Jurkat, Clone E6-1 (cell line): ENCODE measurements at regions not wholly inside any gene's neighbourhood (a gene's known extent, or its start where the extent isn't known, plus 50 kb on each side); places are given as distances from the start of the nearest gene placed in this dataset.
A peak's percentile ranks its signal among the peaks of the same experiment; 100 is the strongest.

Experiments
- DNase-seq: peaks from one replicate; pipeline ENCODE4 v3.0.0-alpha.2; 2011; ENCODE audit warnings: low read depth, low spot score
- H3K4me3 ChIP-seq: 2 replicates; pipeline ENCODE4 v1.5.1; 2011; ENCODE audit warnings: mild to moderate bottlenecking, low read length, control low read depth, moderate library complexity

DNA sequence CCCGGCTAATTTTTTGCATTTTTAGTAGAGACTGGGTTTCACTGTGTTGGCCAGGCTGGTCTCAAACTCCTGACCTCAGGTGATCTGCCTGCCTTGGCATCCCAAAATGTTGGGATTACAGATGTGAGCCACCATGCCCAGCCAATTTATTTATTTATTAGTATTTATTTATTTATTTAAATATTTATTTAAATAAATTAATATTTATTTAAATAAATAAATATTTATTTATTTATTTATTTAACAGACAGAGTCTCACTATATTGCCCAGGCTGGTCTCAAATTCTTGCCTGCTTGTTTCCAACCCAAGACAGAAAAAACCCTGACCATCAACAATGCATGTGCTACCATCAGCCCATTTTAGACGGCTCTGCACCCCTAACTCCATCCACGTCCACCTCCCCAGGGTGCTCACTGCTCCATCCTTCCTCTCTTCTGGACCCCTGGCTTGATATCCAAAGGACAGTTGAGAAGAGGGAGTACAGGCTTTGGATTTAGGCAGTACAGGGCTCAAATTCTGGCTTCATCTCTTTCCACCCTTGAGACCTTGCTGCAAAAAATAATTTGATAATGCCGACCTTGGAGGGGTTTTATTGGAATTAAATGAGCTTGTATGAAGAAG lies 232.6 kb downstream of the MED10 start:
- no peak overlapping the region for H3K4me3 ChIP-seq
- no peak for DNase-seq

DNA sequence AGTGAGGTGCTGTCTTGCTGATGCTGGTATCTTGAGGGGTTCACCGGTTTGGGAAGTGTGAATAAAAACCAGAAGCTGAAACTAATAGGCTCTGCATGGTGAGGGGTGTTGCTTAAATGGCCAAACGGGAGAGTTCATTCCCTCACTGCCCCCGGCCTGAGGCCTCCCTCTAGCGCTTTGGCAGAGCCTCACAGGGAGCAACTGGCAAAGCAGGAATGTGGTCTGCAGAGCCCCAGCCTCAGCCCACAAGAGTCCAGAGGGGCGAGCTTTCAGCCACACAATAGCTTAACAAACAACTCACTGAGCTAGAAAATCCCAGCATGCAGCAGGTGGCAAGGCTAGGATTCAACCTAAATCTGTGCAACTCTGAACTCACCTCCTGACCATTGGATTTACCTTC lies 234.8 kb downstream of the MED10 start:
- H3K4me3 ChIP-seq: no peak overlapping the region
- no peak for DNase-seq

DNA sequence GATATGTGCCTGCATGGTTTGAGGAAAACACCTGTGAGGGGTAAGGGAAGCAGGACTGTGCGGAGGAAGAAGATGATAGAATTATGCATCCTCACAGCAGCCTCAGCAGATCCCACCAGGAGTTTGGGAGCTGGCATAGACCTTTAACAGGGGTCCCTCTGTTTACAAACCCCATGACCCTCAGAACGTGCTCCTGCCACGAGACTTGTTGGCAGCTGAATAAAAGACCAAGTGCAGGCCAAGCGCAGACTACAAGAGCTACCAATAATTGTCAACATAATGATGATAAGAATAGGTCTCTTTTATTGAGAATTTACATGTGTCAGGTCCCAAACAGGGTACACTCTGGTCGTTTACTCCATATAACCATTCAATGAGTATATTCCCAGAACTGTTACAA lies 236.0 kb downstream of the MED10 start:
- H3K4me3 ChIP-seq: no peak overlapping the region
- no peak for DNase-seq

DNA sequence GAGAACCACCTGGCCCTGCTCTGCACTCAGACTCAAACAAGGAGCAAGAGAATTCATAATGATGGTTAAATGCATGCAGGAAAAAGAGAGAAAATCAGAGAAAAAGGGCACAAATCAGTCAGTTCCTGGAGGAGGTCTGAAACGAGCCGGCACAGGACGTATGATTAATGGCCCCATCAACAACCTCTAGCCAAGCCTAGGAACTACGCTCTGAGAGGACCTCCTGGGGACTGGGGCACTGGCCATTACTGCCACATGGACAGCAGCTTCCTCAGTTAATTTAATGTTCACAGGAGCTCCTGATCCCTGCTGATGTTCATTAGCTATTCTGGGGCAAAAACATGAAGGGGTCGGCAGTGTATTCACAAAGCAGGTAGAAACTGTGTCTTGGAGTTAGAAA lies 238.1 kb downstream of the MED10 start:
- H3K4me3 ChIP-seq: no peak overlapping the region
- no peak for DNase-seq

DNA sequence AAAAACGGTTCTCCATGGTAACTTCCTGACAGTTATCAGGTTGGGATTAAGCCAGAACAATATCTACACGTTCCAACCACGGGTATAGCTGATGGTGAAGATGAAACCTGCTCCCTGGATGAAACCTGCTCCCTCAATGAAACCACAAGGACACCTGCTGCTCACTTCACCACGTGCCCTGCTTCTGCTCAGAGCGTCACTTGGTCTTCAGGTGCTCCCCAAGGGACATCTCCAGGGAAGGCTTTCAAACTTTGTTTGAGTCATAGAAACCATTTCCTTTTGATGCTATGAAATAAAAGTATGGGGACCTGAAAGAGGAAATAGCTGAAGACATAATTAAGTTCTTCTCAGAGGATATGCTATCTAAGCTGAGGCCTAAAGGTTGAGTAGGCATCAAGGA lies 242.4 kb downstream of the MED10 start:
- DNase-seq: peak; percentile 83
- H3K4me3 ChIP-seq: no peak overlapping the region

DNA sequence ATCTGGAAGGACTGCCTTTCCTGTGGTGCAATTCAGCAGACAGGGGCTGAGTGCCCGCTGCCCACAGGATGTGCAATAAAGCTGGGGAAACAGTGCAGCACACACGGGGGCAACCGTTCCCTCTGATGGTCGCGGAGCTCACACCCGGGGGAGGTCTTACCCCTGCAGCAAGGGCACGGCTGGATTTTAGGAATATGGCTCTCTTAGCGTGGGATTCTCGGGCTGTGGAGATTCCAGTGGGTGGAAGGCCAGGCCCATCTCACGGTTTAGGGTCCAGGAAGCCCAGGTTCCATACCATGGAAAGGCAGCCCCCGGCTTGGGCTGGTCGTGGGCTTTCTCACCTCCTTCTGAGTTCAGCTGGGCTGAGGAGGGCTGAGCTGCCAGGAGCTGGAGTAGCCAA lies 244.1 kb downstream of the MED10 start:
- H3K4me3 ChIP-seq: no peak overlapping the region
- no peak for DNase-seq

DNA sequence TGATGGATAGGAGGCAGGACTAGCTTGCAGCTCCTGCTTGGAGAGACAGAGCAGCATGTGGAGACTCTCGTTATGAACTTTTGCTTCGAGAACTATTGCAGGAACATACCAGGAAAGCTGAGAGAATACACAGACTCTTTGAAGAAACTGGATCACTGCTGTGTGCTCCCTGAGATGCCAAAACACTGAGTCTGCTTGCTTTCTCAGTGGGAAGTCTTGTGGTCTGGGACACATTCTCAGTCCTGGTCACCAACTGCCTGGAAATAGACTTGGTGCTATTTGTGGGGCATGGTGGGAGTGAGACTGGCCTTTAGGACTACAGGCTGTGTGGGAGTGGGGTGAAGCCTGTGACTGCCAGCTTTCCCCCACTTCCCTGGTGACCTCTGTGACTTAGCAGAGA lies 252.6 kb downstream of the MED10 start:
- H3K4me3 ChIP-seq: no peak overlapping the region
- no peak for DNase-seq

DNA sequence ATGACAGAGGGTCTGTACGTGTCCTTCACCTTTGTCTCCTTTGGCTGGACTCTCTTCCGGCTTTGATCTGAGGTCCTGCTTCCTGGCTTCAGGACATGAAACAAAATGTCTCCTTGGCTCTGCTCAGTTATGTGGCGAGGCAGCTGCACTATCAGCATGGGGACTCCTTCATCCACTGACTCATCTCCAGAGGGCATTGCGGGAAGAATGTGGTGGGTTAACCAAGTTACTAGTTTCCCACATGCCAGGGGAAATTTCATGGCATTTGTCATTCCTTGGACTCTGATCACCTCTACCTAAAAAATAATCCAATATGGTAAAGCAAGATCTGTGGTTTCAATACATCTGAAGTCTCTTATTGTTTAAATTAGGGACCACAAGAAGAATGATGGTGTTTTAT lies 259.7 kb downstream of the MED10 start:
- no peak overlapping the region for H3K4me3 ChIP-seq
- DNase-seq: no peak

DNA sequence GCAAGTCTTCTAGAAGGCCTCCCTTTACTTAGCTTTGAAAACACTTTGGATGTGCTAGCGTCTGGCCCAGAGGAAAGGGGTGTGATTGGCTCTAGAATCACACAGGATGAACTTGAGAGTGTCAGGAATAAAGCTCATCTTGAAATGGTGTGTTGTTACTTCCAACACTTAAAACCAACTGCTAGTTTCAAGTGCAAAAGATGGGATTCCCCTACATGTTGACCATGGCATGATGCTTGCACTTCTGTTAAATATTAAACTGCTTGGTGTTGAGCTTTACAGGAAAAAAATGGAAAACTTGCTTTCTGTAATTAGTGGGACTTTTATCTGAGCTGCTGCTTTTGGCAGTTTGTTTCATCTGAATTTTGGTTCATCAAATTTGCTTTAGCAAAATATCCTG lies 261.1 kb downstream of the MED10 start:
- no peak overlapping the region for H3K4me3 ChIP-seq
- DNase-seq: no peak

DNA sequence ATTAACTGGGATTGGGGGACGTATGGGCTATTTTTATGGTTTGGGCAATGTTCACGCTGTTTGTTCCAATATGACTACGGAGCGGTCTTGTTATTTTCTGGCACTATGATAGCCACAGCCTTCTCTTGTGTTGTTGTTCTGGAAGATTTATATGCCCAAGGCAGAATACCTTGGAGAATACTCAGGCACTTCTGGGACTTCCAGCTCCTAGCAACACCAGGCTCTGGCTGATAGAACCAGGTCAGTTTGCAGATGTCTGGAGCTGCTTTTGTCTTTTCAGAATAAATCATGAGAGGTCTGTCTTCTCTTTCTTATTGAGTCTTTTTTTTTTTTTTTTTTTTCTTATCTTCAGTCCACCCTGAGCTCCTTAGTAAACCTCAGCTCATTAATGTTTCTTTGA lies 262.5 kb downstream of the MED10 start:
- no peak for DNase-seq

DNA sequence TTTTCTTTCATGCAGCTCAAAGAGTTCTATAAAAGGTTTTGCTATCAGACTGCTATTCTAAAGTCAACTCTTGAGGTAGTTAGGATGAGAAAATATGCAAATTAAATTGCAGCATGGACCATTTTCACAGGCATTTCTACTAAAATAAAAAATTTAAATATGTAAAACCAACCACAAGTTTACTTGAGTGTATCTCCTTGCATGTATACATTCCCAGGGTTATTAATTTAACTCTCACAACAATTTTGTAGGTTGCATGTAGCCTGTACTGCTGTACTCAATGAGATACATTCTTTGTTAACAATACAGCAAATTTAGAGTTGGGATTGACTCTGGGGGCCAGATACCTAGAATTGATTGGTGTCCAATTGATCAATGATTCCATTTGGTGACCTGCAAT lies 265.8 kb downstream of the MED10 start:
- no peak overlapping the region for H3K4me3 ChIP-seq
- no peak for DNase-seq

More for the DNA sequence above, 262.5 kb downstream of the MED10 start:
- H3K4me3 ChIP-seq: no peak overlapping the region

DNA sequence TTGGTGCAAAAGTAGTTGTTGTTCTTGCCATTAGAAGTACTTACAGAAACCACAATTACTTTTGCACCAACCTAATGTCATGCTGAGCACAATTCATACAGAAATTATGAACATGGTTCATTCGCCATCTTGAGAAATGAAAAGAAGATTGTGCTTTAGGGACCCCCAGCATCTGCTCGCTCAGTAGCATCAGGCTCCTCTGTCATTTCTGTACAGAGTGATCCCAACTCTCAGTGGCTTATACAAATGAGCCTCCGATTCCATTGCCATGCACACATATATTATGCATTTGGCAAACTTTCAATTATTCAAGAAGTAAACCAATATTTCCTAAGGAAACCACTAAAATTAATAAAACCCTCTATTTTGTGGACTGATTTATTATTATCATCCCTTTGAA lies 266.2 kb downstream of the MED10 start:
- no peak for DNase-seq
- H3K4me3 ChIP-seq: no peak overlapping the region

DNA sequence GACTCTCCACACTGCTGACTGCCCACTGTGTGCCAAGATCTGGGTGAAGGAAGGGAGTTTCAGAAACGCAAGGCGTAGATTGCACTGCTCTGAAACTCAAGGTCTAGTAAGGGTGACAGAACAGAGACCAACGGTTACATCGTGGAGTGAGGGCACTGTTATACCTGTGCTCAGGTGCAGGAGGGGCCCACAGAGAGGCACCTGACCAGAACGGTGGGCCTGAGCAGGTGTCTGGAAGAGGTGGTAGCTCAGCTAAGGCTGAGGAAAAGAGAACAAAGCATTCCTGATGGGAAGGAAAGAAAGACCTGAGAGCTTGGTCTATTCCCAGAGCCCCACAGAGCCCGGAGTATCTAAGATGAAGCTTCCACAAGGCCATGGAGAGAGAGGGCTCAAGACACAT lies 267.2 kb downstream of the MED10 start:
- DNase-seq: no peak
- no peak overlapping the region for H3K4me3 ChIP-seq

DNA sequence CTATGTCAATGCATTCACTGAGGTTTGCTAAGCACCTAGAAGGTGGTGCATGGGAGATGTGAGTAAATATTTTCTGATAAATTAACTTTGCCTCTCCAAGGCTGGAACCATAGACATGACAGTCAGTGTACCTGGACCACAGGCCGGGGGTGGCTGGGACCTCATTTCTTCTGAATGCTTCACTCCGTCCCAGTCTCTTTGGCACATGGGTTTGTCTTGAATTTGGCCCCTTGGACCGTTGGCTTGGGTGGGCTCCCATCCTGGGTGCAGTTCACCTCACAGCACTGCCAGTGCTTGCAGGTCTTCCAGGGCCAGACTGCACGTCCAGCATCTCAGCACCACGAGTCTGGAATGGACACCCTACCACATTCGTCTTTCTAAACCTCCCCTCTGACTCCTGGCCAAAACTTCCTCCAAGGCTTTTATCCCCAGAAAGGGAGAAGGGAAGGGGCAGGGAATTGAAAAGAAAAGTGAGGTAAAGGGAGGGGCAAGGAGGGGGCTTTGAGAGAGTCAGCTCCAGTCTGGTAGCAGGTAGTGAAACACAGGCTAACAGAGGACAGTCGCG lies 267.8 kb downstream of the MED10 start:
- no peak overlapping the region for H3K4me3 ChIP-seq
- DNase-seq: no peak

DNA sequence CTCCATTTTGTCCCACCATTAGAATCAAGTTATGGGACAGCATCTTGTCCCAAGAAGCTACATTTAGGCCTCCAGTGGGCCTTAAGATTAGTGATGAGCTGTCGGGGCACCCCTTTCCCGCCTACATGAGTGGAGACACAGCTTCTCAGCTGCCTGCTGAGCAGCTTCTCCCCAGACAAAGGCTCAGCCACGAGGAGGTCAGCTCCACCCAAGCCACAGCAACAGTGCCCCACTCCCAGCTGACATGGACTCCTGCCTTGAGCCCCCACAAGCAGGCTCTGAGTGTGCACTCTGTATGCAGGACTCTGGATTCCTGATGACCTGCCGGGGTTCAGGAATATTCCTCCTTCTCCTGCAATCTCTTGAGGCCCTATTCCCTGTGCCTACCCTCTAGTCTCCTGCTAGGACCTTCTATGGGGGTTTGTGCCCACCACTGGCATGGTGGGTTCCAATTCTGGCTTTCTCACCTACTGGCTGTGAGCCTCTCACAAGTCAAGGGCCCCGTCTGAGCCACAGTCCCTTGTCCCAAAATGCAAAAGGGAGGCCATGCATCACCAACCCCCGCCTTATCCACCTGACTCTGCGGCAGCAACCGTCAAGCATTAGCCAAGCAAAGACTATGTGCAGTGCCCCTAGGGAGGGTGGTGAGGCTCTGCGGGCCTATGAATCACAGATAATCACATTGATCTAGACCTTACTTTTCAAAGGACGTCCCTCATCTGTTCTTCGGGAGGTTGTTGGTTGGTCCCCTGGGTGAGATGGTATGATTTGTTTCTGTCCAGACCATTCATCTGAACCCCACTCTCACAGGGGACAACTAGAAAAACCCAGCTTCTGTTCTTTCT lies 269.1 kb downstream of the MED10 start:
- H3K4me3 ChIP-seq: no peak overlapping the region
- DNase-seq: no peak

DNA sequence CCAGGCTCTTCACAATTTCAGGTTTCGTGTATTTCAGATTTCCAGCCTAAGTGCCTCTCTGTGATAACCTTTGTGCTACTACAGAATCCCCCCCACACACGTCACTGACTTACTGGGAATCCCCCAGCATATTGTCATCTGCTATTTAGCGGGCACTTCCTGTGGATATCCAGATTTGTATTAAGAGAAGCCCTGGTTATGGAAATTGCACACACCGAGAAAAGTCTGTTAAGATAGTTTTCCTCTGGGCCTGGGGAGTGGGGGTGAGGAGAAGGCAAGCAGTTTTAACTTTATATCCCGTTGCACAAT lies 269.9 kb downstream of the MED10 start:
- no peak for DNase-seq

DNA sequence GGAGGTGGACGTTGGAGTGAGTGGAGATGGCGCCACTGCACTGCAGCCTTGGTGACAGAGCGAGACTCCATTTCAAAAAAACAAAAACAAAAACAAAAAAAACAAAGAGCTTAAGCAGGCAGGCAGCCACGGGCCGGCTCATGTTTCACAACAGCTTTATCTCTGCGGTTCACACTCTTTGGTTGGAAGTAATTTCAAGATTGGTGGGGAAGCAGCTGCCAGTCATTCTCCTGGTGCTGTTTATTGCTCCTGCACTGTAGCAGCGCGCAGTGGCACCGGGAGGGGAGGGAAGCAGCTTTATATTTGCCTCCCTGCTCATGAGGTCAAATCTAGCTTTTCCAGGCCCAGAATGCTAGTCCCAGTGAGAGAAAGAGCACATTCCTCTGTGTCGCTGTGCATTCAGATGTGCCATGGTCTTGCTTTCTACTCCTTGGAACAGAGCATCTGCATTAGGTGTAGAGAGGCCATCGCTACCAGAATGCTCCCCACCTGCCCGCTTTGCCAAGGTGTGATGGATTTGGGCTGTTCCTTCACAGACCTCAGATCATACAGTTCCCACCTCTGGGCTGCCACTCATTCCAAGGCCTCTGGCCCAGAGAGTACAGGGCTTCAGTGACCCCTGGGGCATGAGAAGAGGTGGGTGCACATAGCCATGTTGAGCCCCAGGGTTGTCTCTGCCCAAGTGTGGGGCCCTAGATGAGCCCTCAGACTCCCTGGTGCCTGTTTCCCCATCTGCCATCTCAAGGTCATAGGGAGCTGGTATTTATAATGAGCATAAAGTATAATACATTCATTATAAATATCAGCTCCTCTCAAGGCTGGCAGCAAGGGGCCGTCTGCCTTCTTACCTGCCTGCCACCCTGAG lies 270.4 kb downstream of the MED10 start:
- no peak overlapping the region for H3K4me3 ChIP-seq
- DNase-seq: no peak

More for the DNA sequence above, 269.9 kb downstream of the MED10 start:
- no peak overlapping the region for H3K4me3 ChIP-seq

DNA sequence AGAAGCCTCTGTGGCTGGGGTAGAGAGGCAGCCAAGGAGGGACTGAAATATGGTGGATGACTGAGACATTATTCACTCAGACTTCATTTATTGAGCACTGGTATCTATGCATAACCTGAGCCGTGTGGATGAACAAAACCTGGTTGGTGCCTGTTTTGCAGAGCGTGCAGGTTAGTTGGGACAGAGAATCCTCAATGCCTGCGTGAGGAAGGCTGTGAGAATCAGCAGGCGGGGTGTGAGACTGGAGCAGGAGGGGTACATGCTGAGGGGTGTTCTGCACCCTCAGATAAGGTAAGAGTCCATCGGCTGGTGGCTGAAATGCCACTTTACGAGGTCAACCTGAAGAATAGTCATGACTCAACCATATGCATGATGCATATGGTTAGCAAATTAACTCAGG lies 271.6 kb downstream of the MED10 start:
- no peak overlapping the region for H3K4me3 ChIP-seq
- no peak for DNase-seq

DNA sequence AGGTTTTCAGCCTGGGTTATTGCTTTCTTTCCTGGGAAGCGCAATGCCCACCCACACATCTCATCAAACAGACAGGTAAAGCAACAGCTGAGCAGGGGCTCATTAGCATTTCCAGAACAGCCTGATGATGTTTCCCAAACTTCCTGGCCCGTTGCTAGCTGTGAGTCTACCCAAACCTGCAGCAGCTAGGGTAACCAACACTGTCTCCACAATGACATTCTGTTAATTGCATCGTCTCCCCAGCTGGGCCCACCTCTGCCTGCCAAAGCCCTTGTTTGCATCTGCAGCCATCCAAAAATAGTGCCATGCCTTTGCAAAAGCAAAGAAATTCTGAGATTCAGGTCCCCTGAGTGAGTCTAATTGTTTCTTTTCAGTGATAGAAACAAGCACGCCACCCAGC lies 273.0 kb downstream of the MED10 start:
- no peak overlapping the region for H3K4me3 ChIP-seq
- DNase-seq: no peak

DNA sequence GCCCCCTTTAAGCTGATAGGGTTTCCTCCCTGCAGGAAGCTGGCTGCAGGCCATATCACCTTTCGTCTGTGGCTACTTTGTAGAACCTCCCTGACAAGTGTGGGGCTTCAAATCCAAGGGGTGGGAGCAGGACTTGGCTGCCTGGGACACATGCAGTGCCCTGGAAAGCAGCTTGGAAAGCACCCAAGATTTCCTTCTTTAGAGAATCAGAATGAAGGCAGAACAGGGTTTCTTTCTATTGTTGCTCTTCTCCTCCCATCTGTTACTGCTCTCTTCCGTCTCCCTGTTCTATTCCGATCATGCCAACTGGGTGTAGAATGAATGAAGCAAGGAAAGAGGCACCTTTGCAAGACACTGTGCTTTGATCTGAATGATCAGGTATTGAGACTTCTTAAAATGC lies 282.2 kb downstream of the MED10 start:
- H3K4me3 ChIP-seq: no peak overlapping the region
- DNase-seq: no peak
